GM23338 (cell line): ENCODE measurements at regions not wholly inside any gene's neighbourhood (a gene's known extent, or its start where the extent isn't known, plus 50 kb on each side); places are given as distances from the start of the nearest gene placed in this dataset.

Experiments used
- ATAC-seq: fragments of 200-7000 bp; cut with Tn5 transposase; 3 replicates; pipeline ENCODE4 v1.9.1; 2020
- DNase-seq: peaks from one replicate; pipeline ENCODE4 v3.0.0-alpha.2; 2015; ENCODE audit warnings: low spot score
- H2AFZ ChIP-seq: fragments of 200-600 bp; sonication (generic); 2 replicates; pipeline ENCODE4 v1.8.0; 2016; ENCODE audit warnings: antibody characterized with exemption, mild to moderate bottlenecking, moderate library complexity
- H3F3A ChIP-seq: fragments of 200-600 bp; sonication (generic); replicated peaks from 2 replicates; pipeline ENCODE4 v1.8.0; 2017; ENCODE audit warnings: antibody characterized with exemption, mixed run types, low read depth
- H3K27ac ChIP-seq: fragments of 200-600 bp; sonication (generic); 2 replicates; pipeline ENCODE4 v1.6.1; 2016; ENCODE audit warnings: low read depth
- H3K27me3 ChIP-seq: fragments of 200-600 bp; sonication (generic); 2 replicates; pipeline ENCODE4 v1.8.0; 2016; ENCODE audit warnings: mild to moderate bottlenecking, mixed run types, moderate library complexity; ENCODE audit not compliant: insufficient read depth
- H3K36me3 ChIP-seq: fragments of 200-600 bp; sonication (generic); 2 replicates; pipeline ENCODE4 v1.8.0; 2016; ENCODE audit warnings: mild to moderate bottlenecking; ENCODE audit not compliant: insufficient read depth
- H3K4me1 ChIP-seq: fragments of 200-600 bp; sonication (generic); 2 replicates; pipeline ENCODE4 v1.8.0; 2016; ENCODE audit warnings: mild to moderate bottlenecking, moderate library complexity; ENCODE audit not compliant: insufficient read depth
- H3K4me2 ChIP-seq: fragments of 200-600 bp; sonication (generic); 2 replicates; pipeline ENCODE4 v1.7.1; 2017; ENCODE audit warnings: mixed run types
- H3K4me3 ChIP-seq: fragments of 200-600 bp; sonication (generic); 2 replicates; pipeline ENCODE4 v1.6.1; 2016; ENCODE audit warnings: mixed run types
- H3K79me2 ChIP-seq: fragments of 200-600 bp; sonication (generic); replicated peaks from 2 replicates; pipeline ENCODE4 v1.8.0; 2017; ENCODE audit warnings: mild to moderate bottlenecking; ENCODE audit not compliant: insufficient read depth
- H3K9me2 ChIP-seq: fragments of 200-600 bp; sonication (generic); 2 replicates; pipeline ENCODE4 v1.8.0; 2017; ENCODE audit not compliant: insufficient read depth
- H4K20me1 ChIP-seq: fragments of 200-600 bp; sonication (generic); replicated peaks from 2 replicates; pipeline ENCODE4 v1.8.0; 2017; ENCODE audit warnings: mild to moderate bottlenecking; ENCODE audit not compliant: insufficient read depth
- H3K27ac Mint-ChIP-seq: 2 replicates; pipeline ENCODE4 v1.8.0; 2020; ENCODE audit warnings: inconsistent platforms, mild to moderate bottlenecking, moderate library complexity, mixed read lengths
- H3K27me3 Mint-ChIP-seq: 3 replicates; pipeline ENCODE4 v1.8.0; 2022; ENCODE audit warnings: low read depth, mild to moderate bottlenecking, moderate library complexity, mixed read lengths, inconsistent platforms; ENCODE audit not compliant: insufficient read depth, poor library complexity
- H3K36me3 Mint-ChIP-seq: 3 replicates; pipeline ENCODE4 v1.8.0; 2021; ENCODE audit warnings: low read depth, mild to moderate bottlenecking, inconsistent platforms, moderate library complexity, mixed read lengths
- H3K4me1 Mint-ChIP-seq: 3 replicates; pipeline ENCODE4 v1.8.0; 2020; ENCODE audit warnings: mild to moderate bottlenecking, inconsistent platforms, mixed read lengths
- H3K4me3 Mint-ChIP-seq: 3 replicates; pipeline ENCODE4 v1.8.0; 2021; ENCODE audit warnings: moderate library complexity, mild to moderate bottlenecking, inconsistent platforms, mixed read lengths
- H3K9me3 Mint-ChIP-seq: 3 replicates; pipeline ENCODE4 v1.8.0; 2020; ENCODE audit warnings: moderate library complexity, mild to moderate bottlenecking, inconsistent platforms, mixed read lengths
- EZH2phosphoT487 ChIP-seq: fragments of 200-600 bp; sonication (generic); IDR thresholded peaks from one replicate; pipeline ENCODE4 v1.8.1; 2018; ENCODE audit warnings: antibody characterized with exemption; ENCODE audit not compliant: unreplicated experiment
- ZNF114 ChIP-seq: fragments of 250-450 bp; sonication (Bioruptor Pico); IDR thresholded peaks from 2 replicates; pipeline ENCODE4 v1.5.0; 2020; ENCODE audit warnings: mild to moderate bottlenecking, moderate library complexity
- ZNF331 ChIP-seq: fragments of 250-450 bp; sonication (Bioruptor Pico); IDR thresholded peaks from 2 replicates; pipeline ENCODE4 v1.5.0; 2020; ENCODE audit warnings: low read depth, mild to moderate bottlenecking, moderate library complexity
- TF ChIP-seq, protein P1 (sequence below): IDR thresholded peaks from 2 replicates; pipeline ENCODE4 v1.6.1; 2016; ENCODE audit warnings: antibody characterized with exemption
- TF ChIP-seq, protein P2 (sequence below): fragments of 250-450 bp; sonication (Bioruptor Pico); IDR thresholded peaks from 2 replicates; pipeline ENCODE4 v1.5.0; 2020; ENCODE audit warnings: mild to moderate bottlenecking, moderate library complexity
- TF ChIP-seq, protein P3 (sequence below): IDR thresholded peaks from one replicate; pipeline ENCODE4 v1.6.1; 2018; ENCODE audit warnings: antibody characterized with exemption; ENCODE audit not compliant: unreplicated experiment

DNA sequence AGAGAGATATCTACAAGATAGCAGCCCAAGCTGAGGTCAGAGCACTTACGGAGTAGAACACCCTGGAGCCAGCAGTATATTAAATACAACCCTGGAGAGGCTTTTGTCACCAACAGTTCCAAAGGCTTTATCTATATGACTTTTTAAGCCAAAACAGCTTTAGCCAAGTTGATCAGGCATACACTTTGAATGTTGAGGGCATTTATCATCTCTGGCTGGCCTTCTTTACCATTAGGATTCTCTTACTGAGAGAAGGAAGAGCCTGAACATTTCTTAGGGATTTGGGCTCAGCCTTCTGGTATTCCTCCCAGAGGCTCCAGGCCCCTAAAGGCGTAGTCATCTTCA lies 161.3 kb upstream of the RIMS1 start:
- Mint-ChIP-seq H3K4me1 (peaks cover 2% of the 10 kb centered on the region; the same call in 1 of the 3 replicates), H3K27me3 (peaks cover 2% of the 10 kb centered on the region), H3K27ac (no peak overlapping the region), H3K36me3 (no peaks in the 10 kb centered on the region), H3K9me3 (no peaks in the 10 kb centered on the region), H3K4me3 (no peak overlapping the region)
- H2AFZ ChIP-seq: no peak overlapping the region
- no peaks in the 10 kb centered on the region for H4K20me1 ChIP-seq
- no peak for DNase-seq
- ATAC-seq: no peak
- no peaks in the 10 kb centered on the region for H3K9me2 ChIP-seq
- H3K4me3 ChIP-seq: no peak overlapping the region
- no peak overlapping the region for H3K27ac ChIP-seq
- no peaks in the 10 kb centered on the region for H3K79me2 ChIP-seq
- H3K36me3 ChIP-seq: no peaks in the 10 kb centered on the region
- TF ChIP-seq, protein P1, sequence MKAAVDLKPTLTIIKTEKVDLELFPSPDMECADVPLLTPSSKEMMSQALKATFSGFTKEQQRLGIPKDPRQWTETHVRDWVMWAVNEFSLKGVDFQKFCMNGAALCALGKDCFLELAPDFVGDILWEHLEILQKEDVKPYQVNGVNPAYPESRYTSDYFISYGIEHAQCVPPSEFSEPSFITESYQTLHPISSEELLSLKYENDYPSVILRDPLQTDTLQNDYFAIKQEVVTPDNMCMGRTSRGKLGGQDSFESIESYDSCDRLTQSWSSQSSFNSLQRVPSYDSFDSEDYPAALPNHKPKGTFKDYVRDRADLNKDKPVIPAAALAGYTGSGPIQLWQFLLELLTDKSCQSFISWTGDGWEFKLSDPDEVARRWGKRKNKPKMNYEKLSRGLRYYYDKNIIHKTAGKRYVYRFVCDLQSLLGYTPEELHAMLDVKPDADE: no peak
- TF ChIP-seq, protein P2, sequence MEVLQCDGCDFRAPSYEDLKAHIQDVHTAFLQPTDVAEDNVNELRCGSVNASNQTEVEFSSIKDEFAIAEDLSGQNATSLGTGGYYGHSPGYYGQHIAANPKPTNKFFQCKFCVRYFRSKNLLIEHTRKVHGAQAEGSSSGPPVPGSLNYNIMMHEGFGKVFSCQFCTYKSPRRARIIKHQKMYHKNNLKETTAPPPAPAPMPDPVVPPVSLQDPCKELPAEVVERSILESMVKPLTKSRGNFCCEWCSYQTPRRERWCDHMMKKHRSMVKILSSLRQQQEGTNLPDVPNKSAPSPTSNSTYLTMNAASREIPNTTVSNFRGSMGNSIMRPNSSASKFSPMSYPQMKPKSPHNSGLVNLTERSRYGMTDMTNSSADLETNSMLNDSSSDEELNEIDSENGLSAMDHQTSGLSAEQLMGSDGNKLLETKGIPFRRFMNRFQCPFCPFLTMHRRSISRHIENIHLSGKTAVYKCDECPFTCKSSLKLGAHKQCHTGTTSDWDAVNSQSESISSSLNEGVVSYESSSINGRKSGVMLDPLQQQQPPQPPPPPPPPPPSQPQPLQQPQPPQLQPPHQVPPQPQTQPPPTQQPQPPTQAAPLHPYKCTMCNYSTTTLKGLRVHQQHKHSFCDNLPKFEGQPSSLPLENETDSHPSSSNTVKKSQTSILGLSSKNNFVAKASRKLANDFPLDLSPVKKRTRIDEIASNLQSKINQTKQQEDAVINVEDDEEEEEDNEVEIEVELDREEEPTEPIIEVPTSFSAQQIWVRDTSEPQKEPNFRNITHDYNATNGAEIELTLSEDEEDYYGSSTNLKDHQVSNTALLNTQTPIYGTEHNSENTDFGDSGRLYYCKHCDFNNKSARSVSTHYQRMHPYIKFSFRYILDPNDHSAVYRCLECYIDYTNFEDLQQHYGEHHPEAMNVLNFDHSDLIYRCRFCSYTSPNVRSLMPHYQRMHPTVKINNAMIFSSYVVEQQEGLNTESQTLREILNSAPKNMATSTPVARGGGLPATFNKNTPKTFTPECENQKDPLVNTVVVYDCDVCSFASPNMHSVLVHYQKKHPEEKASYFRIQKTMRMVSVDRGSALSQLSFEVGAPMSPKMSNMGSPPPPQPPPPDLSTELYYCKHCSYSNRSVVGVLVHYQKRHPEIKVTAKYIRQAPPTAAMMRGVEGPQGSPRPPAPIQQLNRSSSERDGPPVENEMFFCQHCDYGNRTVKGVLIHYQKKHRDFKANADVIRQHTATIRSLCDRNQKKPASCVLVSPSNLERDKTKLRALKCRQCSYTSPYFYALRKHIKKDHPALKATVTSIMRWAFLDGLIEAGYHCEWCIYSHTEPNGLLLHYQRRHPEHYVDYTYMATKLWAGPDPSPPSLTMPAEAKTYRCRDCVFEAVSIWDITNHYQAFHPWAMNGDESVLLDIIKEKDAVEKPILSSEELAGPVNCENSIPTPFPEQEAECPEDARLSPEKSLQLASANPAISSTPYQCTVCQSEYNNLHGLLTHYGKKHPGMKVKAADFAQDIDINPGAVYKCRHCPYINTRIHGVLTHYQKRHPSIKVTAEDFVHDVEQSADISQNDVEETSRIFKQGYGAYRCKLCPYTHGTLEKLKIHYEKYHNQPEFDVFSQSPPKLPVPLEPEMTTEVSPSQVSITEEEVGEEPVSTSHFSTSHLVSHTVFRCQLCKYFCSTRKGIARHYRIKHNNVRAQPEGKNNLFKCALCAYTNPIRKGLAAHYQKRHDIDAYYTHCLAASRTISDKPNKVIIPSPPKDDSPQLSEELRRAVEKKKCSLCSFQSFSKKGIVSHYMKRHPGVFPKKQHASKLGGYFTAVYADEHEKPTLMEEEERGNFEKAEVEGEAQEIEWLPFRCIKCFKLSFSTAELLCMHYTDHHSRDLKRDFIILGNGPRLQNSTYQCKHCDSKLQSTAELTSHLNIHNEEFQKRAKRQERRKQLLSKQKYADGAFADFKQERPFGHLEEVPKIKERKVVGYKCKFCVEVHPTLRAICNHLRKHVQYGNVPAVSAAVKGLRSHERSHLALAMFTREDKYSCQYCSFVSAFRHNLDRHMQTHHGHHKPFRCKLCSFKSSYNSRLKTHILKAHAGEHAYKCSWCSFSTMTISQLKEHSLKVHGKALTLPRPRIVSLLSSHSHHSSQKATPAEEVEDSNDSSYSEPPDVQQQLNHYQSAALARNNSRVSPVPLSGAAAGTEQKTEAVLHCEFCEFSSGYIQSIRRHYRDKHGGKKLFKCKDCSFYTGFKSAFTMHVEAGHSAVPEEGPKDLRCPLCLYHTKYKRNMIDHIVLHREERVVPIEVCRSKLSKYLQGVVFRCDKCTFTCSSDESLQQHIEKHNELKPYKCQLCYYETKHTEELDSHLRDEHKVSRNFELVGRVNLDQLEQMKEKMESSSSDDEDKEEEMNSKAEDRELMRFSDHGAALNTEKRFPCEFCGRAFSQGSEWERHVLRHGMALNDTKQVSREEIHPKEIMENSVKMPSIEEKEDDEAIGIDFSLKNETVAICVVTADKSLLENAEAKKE: no peak
- no peak for TF ChIP-seq ZNF114 (CRISPR knock-in tag)
- no peak for TF ChIP-seq ZNF331 (CRISPR knock-in tag)
- TF ChIP-seq, protein P3, sequence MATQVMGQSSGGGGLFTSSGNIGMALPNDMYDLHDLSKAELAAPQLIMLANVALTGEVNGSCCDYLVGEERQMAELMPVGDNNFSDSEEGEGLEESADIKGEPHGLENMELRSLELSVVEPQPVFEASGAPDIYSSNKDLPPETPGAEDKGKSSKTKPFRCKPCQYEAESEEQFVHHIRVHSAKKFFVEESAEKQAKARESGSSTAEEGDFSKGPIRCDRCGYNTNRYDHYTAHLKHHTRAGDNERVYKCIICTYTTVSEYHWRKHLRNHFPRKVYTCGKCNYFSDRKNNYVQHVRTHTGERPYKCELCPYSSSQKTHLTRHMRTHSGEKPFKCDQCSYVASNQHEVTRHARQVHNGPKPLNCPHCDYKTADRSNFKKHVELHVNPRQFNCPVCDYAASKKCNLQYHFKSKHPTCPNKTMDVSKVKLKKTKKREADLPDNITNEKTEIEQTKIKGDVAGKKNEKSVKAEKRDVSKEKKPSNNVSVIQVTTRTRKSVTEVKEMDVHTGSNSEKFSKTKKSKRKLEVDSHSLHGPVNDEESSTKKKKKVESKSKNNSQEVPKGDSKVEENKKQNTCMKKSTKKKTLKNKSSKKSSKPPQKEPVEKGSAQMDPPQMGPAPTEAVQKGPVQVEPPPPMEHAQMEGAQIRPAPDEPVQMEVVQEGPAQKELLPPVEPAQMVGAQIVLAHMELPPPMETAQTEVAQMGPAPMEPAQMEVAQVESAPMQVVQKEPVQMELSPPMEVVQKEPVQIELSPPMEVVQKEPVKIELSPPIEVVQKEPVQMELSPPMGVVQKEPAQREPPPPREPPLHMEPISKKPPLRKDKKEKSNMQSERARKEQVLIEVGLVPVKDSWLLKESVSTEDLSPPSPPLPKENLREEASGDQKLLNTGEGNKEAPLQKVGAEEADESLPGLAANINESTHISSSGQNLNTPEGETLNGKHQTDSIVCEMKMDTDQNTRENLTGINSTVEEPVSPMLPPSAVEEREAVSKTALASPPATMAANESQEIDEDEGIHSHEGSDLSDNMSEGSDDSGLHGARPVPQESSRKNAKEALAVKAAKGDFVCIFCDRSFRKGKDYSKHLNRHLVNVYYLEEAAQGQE: no peak
- TF ChIP-seq EZH2phosphoT487: no peak
- no peak overlapping the region for H3K4me2 ChIP-seq
- no peaks in the 10 kb centered on the region for H3K27me3 ChIP-seq
- no peaks in the 10 kb centered on the region for H3F3A ChIP-seq
- peaks cover 3% of the 10 kb centered on the region; the same call in 1 of the 2 replicates for H3K4me1 ChIP-seq
